SIG-M5 (cell line): ENCODE measurements at regions not wholly inside any gene's neighbourhood (a gene's known extent, or its start where the extent isn't known, plus 50 kb on each side); places are given as distances from the start of the nearest gene placed in this dataset.

Experiments used
- DNase-seq: peaks from one replicate; lab custom pipeline; 2025; lab: John Stamatoyannopoulos, UW

DNA sequence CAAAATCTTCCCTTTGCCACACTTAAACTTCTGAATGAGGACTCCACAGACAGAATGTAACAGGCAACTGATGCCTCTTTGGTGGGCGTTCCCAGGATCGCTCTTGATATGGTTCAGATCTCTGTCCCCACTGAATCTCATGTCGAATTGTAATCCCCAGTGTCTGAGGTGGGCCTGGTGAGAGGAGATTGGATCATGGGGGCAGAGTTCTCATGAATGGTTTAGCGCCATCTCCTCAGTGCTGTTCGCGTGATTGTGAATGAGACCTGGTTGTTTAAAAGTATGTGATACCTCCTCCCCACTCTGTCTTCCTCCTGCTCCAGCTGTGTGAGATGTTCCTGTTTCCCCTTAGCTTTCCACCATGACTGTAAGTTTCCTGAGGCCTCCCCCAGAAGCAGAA is 111.1 kb upstream of the SLC66A3 start:
- DNase-seq: no peak

- DNase-seq: no peak
Measured at GRCh38 chr2:11045294-11045693, 110.0 kb upstream of the SLC66A3 start.

DNA sequence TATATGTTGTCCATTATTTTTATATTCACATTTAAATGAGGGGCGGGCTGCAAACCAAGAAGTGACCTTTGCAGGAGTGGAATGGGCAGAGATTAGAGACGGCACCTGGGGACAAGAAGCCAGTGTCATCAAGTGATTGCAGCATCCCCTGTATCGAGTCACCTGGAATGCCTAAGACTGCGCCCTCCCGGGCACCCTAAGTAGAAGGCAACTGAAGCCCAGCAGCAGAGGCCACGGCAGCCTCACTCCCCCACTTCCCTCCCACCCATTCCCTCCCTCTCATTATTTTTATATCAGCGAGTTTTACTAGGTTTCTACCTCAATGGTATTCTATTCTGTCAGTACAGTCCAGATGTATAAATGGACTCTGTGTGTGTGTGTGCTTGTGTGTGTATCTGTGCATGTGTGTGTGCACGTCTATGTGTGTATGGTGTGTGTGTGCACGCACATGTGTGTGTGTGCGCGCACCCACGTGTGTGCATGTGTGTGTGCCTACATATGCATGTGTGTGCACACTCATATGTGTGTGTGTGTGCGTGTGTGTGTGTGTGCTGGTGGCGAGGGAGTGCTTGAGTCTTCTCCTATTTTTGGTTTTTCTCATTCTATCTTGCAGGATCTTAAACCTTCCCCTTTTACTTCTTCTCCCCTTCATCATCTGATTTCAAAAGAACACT is 106.8 kb upstream of the SLC66A3 start:
- DNase-seq: no peak

DNA sequence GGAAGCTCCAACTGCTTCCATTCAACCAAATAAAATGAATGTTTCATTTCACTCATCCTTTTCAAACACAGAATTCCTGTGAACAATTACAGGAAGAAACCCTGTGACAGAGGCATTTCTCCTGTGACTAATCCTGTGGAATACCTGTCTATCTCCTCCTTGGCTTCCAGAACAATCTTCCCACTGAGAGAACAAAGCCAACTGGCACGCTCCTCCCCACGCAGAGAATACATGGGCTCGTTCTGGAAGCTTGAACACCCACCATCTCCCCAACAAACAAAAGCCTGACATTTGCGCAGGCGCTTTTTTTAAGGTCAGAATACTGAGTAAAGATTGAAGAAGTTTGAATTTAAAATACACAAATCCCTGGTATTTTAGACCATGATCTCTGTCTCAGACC is 104.7 kb upstream of the SLC66A3 start:
- DNase-seq: no peak

DNA sequence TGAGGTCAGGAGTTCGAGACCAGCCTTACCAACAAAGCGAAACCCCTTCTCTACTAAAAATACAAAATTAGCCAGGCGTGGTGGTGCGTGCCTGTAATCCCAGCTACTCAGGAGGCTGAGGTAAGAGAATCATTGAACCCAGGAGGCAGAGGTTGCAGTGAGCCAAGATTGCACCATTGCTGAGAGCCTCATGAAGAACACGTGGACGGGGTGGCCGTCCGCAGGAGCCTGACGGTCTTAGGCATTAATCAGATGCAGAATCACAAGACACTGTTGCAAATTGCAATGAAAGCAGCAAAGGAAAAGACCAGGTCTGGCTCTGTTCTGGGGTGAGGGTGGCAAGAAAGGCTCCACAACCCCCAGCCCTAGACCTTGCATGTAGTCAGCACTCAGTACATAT is 104.0 kb upstream of the SLC66A3 start:
- no peak for DNase-seq

- DNase-seq: no peak
Measured at GRCh38 chr2:11053546-11053945, 101.7 kb upstream of the SLC66A3 start.

DNA sequence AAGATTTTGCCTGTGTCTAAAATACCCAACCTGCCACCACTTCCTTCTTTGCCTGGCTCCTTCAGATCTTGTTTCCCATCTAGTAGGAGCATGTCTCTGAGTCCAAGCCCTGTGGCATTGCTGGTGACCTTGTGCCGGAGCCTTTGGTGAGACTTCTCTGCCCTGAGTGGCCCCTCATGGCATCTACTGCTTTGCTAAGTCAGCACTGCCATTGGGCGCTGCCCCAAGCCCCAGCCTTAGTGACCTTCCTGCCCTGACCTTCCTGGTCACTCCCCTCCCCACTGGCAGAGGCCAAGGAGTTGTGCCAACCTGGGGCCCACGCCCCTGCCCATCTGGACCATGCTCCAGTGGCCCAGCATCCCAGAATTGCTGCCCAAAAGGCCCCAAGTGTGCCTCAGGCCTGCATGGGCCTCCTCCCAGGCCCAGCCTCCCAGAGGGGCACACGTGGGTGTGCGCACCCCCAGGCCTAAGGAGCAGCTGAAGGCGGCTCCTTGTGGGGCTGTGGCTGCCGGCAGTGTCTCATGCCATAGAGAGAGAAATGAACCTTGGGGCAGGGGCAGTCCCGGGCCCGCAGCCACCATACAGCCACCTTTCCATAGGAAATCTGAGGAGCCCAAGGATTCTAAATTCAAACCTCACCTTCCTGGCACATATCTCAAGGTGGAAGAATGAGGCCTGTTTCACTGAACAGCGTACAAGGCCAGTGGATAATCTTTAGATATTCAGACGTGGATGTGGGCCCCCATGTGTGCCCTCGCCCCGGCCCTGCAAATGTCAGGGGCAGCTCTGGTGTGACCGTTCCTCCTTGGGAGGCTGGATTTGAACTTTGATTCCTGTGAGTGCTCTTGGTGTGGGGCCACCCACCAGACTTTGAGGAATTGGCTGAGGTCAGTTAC is 100.2 kb upstream of the SLC66A3 start:
- no peak for DNase-seq

DNA sequence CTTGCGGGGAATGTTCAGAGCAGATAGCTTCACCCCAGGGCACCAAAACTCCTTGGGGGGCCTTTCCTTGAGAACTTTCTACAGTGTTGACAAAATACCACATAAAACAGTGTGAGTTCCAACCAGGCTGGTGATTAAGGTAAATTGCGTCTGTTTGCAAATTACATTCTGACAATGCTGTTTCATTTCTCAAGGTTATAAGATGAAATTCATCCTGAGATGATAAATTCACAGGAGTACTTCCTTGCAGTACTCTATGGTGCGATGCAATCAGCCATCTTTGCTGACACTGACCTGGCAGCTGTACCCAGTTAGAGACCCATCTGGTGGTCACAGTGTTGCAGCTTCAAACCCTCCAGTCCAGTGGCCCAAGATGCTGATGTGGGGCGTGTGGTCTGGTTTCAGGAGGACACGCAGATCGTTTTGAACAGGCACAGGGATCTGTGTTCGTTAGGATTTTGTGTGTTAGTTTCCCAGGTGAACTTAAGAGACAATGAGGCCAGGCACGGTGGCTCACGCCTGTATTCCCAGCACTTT is 99.5 kb upstream of the SLC66A3 start:
- no peak for DNase-seq

DNA sequence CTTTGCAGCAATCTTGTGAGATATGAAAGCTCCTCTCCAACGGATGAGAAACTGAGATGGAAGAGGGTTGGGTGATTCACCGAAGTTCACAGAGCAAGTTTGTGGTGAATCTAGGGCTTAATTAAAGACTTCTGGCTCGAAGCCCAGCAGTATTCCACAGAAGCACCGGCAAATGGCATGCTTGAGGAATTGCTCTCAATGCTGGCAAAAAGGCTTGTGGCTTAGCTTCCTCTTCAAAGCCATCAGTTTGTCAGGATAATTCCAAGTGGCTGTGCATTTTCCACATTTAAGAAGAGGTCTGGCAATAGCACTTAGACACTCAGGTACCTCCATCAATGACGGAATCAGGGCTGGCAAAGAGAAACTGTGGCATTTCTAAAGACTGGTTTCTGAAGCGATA is 98.7 kb upstream of the SLC66A3 start:
- no peak for DNase-seq

DNA sequence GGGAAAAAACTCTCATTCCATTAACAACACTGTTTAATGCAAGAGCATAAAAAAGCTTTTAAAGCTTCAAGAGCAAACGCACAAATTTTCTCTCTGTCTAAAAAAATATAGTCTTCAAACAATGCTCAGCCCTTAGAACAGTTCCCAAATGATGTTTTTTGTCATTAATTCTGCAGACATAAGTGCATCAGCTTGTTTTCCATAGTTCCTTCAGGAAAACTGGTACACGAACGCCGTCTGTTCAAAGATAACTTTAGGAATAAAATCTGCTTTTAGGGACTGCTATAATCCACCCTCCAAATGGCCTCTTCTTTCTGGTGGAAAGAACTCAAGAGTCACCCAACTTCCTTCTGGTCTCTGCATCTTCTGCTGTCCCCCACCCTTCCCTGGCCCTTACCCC is 98.2 kb upstream of the SLC66A3 start:
- no peak for DNase-seq

- no peak for DNase-seq
Measured at GRCh38 chr2:11058129-11058528, 97.1 kb upstream of the SLC66A3 start.

GRCh38 chr2:11060376-11061169 is 94.7 kb upstream of the SLC66A3 start:
- no peak for DNase-seq

GRCh38 chr2:11065833-11066485 is 89.3 kb upstream of the SLC66A3 start:
- DNase-seq: no peak

GRCh38 chr2:11067221-11068078 is 87.8 kb upstream of the SLC66A3 start:
- DNase-seq: no peak

DNA sequence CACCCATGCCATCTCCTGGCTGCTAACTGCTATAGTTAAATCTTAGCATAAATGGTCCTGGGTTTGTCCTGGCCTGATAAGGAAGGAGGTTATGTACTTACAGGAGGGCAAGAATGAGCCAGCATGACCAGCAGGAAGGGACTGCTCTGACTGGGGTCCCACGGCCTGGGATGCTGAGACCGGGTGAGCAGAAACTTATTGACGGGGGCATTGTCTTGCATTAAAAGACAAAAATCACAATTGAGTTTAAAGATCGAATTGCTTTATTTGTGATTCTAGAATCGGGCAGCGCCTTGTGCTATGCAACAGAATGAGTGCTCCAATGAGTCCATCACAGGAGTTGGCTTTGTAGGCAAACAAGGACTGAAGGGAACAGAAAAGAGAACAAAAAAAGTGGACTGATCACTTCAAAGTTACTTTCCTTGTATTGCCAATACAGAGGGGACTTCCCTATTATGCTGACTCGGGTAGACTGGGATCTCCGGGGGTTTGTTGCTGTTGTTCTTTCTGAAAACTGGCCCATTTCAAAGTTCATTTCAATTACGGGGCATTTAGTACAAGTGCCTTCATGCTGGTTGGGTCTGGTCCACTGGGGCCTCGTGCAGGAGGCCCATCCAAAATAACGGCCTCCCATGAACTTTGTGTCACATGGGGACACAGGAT is 87.1 kb upstream of the SLC66A3 start:
- no peak for DNase-seq

DNA sequence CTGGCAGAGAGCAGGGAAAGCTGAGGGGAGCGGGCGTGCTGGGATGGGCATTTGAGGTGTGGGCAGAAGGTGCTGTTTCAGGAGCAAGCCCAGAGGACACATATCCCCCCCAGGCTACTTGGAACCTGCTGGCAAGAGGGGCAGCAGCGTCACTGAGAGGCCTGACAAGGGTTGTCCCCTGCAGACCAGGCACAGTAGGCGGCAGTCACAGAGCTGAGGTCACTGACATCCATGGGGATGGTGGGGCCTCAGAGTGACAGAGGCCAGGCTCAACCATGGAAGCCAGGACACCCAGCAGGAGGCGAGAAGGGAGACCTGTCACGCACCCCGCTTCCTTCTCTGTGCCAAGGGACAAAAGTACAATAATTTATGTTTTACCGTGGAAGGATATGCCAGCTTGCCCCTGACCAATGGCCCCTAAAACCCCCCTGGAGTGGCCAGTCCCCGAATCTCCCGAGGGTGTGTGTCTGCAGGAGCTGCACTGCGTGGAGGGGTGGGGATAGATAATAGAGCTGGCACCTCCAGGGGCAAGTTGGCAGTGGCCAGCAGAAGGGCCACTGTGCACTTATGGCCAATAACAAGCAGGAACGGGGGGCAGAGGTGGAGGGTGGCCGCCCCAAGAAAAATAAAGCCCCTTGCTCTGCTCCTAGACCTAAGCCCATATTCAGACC is 86.3 kb upstream of the SLC66A3 start:
- DNase-seq: no peak

DNA sequence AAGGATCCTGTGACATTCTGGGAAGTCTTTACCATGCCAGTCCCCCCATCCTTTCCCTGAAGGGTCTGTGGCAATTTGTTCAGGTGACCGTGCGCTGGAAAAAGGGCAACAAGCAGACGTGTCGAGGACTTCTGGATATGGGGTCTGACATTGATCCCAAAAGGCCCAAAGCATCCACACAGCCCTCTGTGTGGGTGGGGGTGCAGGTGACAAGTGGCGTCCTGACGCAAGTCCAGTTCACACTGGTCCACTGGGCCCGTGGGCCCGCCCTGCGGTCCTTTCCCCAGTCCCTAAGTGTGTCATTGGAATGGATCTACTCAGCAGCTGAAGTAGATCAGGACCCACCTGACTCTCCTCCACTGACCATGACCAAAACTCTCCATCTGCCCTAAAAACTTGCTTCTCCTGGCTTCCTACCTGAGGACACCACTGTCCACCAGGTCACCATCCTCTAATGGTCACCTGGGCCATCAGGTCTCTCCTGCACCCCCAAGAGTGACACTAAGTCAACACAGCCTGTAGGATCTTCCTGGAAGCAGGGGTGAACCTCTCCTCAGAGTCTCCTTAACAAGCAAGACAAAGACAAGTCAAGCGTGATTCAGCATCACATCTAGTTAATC is 85.6 kb upstream of the SLC66A3 start:
- no peak for DNase-seq

GRCh38 chr2:11071211-11071610 is 84.1 kb upstream of the SLC66A3 start:
- no peak for DNase-seq

DNA sequence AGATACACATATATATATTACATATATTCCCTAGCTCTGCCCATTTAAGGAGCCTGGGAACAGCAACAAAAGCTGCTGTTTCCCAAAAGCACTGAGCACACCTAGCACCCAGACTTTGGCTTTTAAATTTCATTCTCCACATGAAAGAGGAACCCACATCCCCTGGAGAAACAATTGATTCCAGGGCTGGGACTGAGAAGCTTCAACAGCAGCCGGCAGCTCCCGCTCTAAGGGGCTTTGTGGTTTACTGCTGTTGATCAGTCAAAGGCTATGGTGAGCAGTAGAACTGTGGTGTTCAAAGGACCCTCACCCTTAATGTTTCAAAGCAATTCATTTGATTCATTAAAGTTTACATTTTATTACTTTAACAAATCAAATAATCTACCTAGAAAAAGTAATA is 83.3 kb upstream of the SLC66A3 start:
- DNase-seq: no peak
